IMR-90 (cell line): ENCODE measurements at regions not wholly inside any gene's neighbourhood (a gene's known extent, or its start where the extent isn't known, plus 50 kb on each side); places are given as distances from the start of the nearest gene placed in this dataset.

Experiments
- ATAC-seq: fragments of 200-7000 bp; cut with Tn5 transposase; 2 replicates; pipeline ENCODE4 v1.9.1; 2020; ENCODE audit warnings: low read depth, mild to moderate bottlenecking, moderate library complexity
- BruUV-seq: library from RNA; stranded (reverse); fragments of 400-500 nt; replicated peaks from 2 replicates; lab custom pipeline; 2021; lab: Mats Ljungman, UMichigan
- CTCF ChIA-PET: fragments of 300-600 bp; formaldehyde crosslinking; extraction: SDS; loops from one replicate; lab custom pipeline; 2021; ENCODE audit warnings: antibody characterized with exemption; lab: Yijun Ruan, JAX
- POLR2A ChIA-PET: fragments of 300-600 bp; sonication (Branson Sonifier 250); formaldehyde crosslinking; loops from one replicate; lab custom pipeline; 2022; ENCODE audit warnings: antibody characterized with exemption; ENCODE audit not compliant: unreplicated experiment; lab: Charles Lee
- DNase-seq: peaks from one replicate; pipeline ENCODE4 v3.0.0; 2013
- H2AFZ ChIP-seq: replicated peaks from 2 replicates; pipeline ENCODE3; 2013; ENCODE audit warnings: low read length, mild to moderate bottlenecking; ENCODE audit not compliant: poor library complexity
- H2AK5ac ChIP-seq: 2 replicates; pipeline ENCODE4 v1.6.1; 2013; ENCODE audit warnings: low read depth, low read length, inconsistent platforms
- H2AK9ac ChIP-seq: replicated peaks from 2 replicates; pipeline ENCODE3; 2013; ENCODE audit warnings: mild to moderate bottlenecking, low read depth, low read length, moderate library complexity; ENCODE audit not compliant: poor library complexity
- H2BK120ac ChIP-seq: 2 replicates; pipeline ENCODE4 v1.6.1; 2013; ENCODE audit warnings: low read depth, low read length, inconsistent platforms
- H2BK15ac ChIP-seq: 3 replicates; pipeline ENCODE4 v1.6.1; 2013; ENCODE audit warnings: low read depth, low read length, inconsistent platforms
- H2BK20ac ChIP-seq: 2 replicates; pipeline ENCODE4 v1.6.1; 2013; ENCODE audit warnings: low read depth, mild to moderate bottlenecking, inconsistent platforms, low read length, moderate library complexity
- H2BK5ac ChIP-seq: 2 replicates; pipeline ENCODE4 v1.6.1; 2013; ENCODE audit warnings: mild to moderate bottlenecking, low read depth, low read length, inconsistent platforms; ENCODE audit not compliant: poor library complexity, severe bottlenecking
- H3K14ac ChIP-seq: replicated peaks from 2 replicates; pipeline ENCODE4 v1.6.1; 2013; ENCODE audit warnings: low read depth, low read length, inconsistent platforms
- H3K18ac ChIP-seq: 2 replicates; pipeline ENCODE4 v1.6.1; 2013; ENCODE audit warnings: low read depth, low read length, control low read depth
- H3K23ac ChIP-seq: 2 replicates; pipeline ENCODE4 v1.6.1; 2013; ENCODE audit warnings: low read depth, low read length, inconsistent platforms
- H3K27ac ChIP-seq: 2 replicates; pipeline ENCODE4 v1.5.1; 2013; ENCODE audit warnings: mild to moderate bottlenecking, control low read depth, low read length; ENCODE audit not compliant: insufficient read depth
- H3K27me3 ChIP-seq: 2 replicates; pipeline ENCODE4 v1.6.1; 2013; ENCODE audit warnings: low read length; ENCODE audit not compliant: control insufficient read depth, insufficient read depth
- H3K36me3 ChIP-seq: 2 replicates; pipeline ENCODE4 v1.6.1; 2013; ENCODE audit warnings: low read length, mixed read lengths; ENCODE audit not compliant: control insufficient read depth, insufficient read depth
- H3K4ac ChIP-seq: 2 replicates; pipeline ENCODE4 v1.6.1; 2013; ENCODE audit warnings: low read depth, low read length, inconsistent platforms
- H3K4me1 ChIP-seq: 2 replicates; pipeline ENCODE4 v1.6.1; 2013; ENCODE audit warnings: low read length, mixed read lengths; ENCODE audit not compliant: control insufficient read depth, insufficient read depth
- H3K4me2 ChIP-seq: 2 replicates; pipeline ENCODE4 v1.6.1; 2013; ENCODE audit warnings: low read depth, mild to moderate bottlenecking, control low read depth, low read length, moderate library complexity
- H3K4me3 ChIP-seq: 2 replicates; pipeline ENCODE4 v1.5.1; 2013; ENCODE audit warnings: low read depth, mild to moderate bottlenecking, control low read depth, low read length, moderate library complexity; ENCODE audit not compliant: insufficient read depth
- H3K56ac ChIP-seq: 2 replicates; pipeline ENCODE4 v1.6.1; 2013; ENCODE audit warnings: low read length, inconsistent platforms; ENCODE audit not compliant: insufficient read depth; ENCODE audit errors: extremely low read depth
- H3K79me1 ChIP-seq, 2 experiments: 2 replicates each; pipeline ENCODE4 v1.6.1; 2013; ENCODE audit warnings: low read length in 2 of 2, inconsistent platforms in 1 of 2, low read depth in 1 of 2
- H3K9ac ChIP-seq: 2 replicates; pipeline ENCODE4 v1.6.1; 2013; ENCODE audit warnings: low read depth, low read length, control low read depth
- H3K9me1 ChIP-seq: 2 replicates; pipeline ENCODE4 v1.6.1; 2013; ENCODE audit warnings: low read length, inconsistent platforms; ENCODE audit not compliant: insufficient read depth
- H3K9me3 ChIP-seq: 2 replicates; pipeline ENCODE4 v1.6.1; 2013; ENCODE audit warnings: low read length; ENCODE audit not compliant: control insufficient read depth, insufficient read depth
- H4K20me1 ChIP-seq: 2 replicates; pipeline ENCODE4 v1.6.1; 2013; ENCODE audit warnings: low read length, inconsistent platforms; ENCODE audit not compliant: insufficient read depth
- H4K5ac ChIP-seq: 2 replicates; pipeline ENCODE4 v1.6.1; 2013; ENCODE audit warnings: mild to moderate bottlenecking, low read depth, low read length, control low read depth
- H4K8ac ChIP-seq, 2 experiments: 2 replicates each; pipeline ENCODE4 v1.6.1; 2013; ENCODE audit warnings: low read depth in 2 of 2, low read length in 2 of 2, control low read depth in 1 of 2, inconsistent platforms in 1 of 2
- H4K91ac ChIP-seq: 2 replicates; pipeline ENCODE4 v1.6.1; 2013; ENCODE audit warnings: low read depth, low read length, inconsistent platforms; ENCODE audit not compliant: insufficient read depth
- CEBPB ChIP-seq: IDR thresholded peaks from 2 replicates; pipeline ENCODE4 v1.6.1; 2012; ENCODE audit warnings: low read depth, low read length, improper control_type of control experiment
- CHD1 ChIP-seq: IDR thresholded peaks from 2 replicates; pipeline ENCODE4 v1.6.1; 2012; ENCODE audit warnings: low read depth, low read length, improper control_type of control experiment
- FOS ChIP-seq: fragments of 150-350 bp; IDR thresholded peaks from 2 replicates; pipeline ENCODE4 v1.6.1; 2016; ENCODE audit warnings: low read depth, low read length
- MAFK ChIP-seq: IDR thresholded peaks from 2 replicates; pipeline ENCODE4 v1.6.1; 2012; ENCODE audit warnings: low read depth, low read length, improper control_type of control experiment
- MAZ ChIP-seq: IDR thresholded peaks from 2 replicates; pipeline ENCODE4 v1.6.1; 2012; ENCODE audit warnings: low read depth, mild to moderate bottlenecking, low read length, improper control_type of control experiment, moderate library complexity, borderline replicate concordance
- MXI1 ChIP-seq: IDR thresholded peaks from 2 replicates; pipeline ENCODE4 v1.6.1; 2012; ENCODE audit warnings: low read depth, mild to moderate bottlenecking, low read length, moderate library complexity, borderline replicate concordance
- NFE2L2 ChIP-seq: fragments of 150-350 bp; IDR thresholded peaks from 2 replicates; pipeline ENCODE4 v1.6.1; 2016; ENCODE audit warnings: low read depth, mild to moderate bottlenecking, low read length
- POLR2A ChIP-seq: IDR thresholded peaks from 2 replicates; pipeline ENCODE4 v1.6.1; 2012; ENCODE audit warnings: mild to moderate bottlenecking, low read depth, low read length
- RCOR1 ChIP-seq: IDR thresholded peaks from 2 replicates; pipeline ENCODE4 v1.6.1; 2012; ENCODE audit warnings: mild to moderate bottlenecking, low read length, improper control_type of control experiment; ENCODE audit not compliant: insufficient replicate concordance
- RFX5 ChIP-seq: IDR thresholded peaks from 2 replicates; pipeline ENCODE4 v1.8.0; 2012; ENCODE audit warnings: low read depth, mild to moderate bottlenecking, low read length, moderate library complexity
- SMC3 ChIP-seq: fragments of 150-350 bp; IDR thresholded peaks from 2 replicates; pipeline ENCODE4 v1.6.1; 2016; ENCODE audit warnings: low read depth, mild to moderate bottlenecking, antibody characterized with exemption, low read length, moderate library complexity
- WGBS, 2 experiments: methylation state at CpG; one replicate each; pipeline versions ENCODE4 v1.1.5 to v1.1.7; 2013; ENCODE audit warnings: missing lambda C conversion rate in 2 of 2; ENCODE audit not compliant: insufficient read length in 1 of 2; ENCODE audit errors: extremely low coverage in 2 of 2; 5-methylcytosine and 5-hydroxymethylcytosine counted together
- dilution Hi-C: fragments of 300-500 bp; cut with HindIII; formaldehyde crosslinking; loops from one replicate; pipeline ENCODE4 v1.14.3; 2018; ENCODE audit warnings: low sequenced_read_pairs; ENCODE audit not compliant: unreplicated experiment
- in situ Hi-C: fragments of 300-500 bp; cut with MboI; formaldehyde crosslinking; loops from 3 replicates; pipeline ENCODE4 v1.14.3; 2019; ENCODE audit warnings: low sequenced_read_pairs, inconsistent platforms, mixed read lengths
- intact Hi-C: fragments of 100-400 bp; cut with micrococcal nuclease; formaldehyde crosslinking; loops from 2 replicates; pipeline ENCODE4 v1.10.0; 2022
- TF ChIP-seq, protein P1 (sequence below): conservative IDR thresholded peaks from 2 replicates; pipeline ENCODE4 v1.5.1; 2012; ENCODE audit warnings: mild to moderate bottlenecking, low read depth, low read length, improper control_type of control experiment
- TF ChIP-seq, protein P2 (sequence below): fragments of 150-350 bp; IDR thresholded peaks from 2 replicates; pipeline ENCODE4 v1.6.1; 2017; ENCODE audit warnings: mild to moderate bottlenecking, antibody characterized with exemption, low read length, low read depth
- TF ChIP-seq, protein P3 (sequence below): fragments of 150-350 bp; IDR thresholded peaks from 2 replicates; pipeline ENCODE4 v1.6.1; 2016; ENCODE audit warnings: low read depth, mild to moderate bottlenecking, low read length, moderate library complexity, borderline replicate concordance

DNA sequence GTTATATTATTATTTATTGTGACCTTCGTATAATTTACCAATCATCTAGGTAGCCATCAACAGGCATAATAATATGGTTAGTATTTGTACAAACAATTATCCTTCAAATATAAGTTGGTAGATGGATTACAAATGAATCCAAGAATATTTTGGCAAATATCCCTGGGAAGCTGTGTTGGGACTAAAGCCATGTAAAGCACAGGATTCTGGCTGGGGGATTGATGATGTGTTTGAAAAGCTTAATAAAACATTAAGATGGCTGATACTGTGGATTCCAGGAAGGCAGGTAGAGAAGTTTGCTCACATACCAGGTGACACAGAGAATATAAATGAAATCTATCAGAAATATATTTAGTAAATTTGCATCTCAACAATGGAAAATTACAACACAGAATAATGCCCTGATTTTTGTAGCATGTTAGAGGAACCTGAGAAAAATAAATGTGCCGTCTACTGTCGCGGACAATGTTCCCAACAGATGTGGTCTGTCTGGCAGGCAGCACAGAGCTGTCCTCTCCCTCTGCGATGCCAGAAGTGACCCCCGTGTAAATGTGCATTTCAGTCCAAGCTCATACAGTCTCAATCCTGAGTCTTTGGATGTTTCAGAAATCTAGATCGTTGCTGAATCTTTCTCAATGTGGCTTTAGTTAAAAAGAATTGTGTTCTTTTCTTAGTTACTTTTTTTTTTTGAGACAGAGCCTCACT lies 125.0 kb downstream of the TEX36 start:
- no peak overlapping the region for H2AFZ ChIP-seq
- H2BK120ac ChIP-seq, result no peak overlapping the region
- ATAC-seq (no peak), DNase-seq (no peak)
- no peak overlapping the region for H2AK5ac ChIP-seq
- no peak overlapping the region for H2AK9ac ChIP-seq
- dilution Hi-C loops (no loop called here), in situ Hi-C loops (no loop called here), intact Hi-C loops (no loop called here)
- no peak overlapping the region for H3K56ac ChIP-seq
- H4K5ac ChIP-seq, result no peak overlapping the region
- no peak overlapping the region for H2BK5ac ChIP-seq
- no peak overlapping the region for H4K8ac ChIP-seq
- TF ChIP-seq, protein P1, sequence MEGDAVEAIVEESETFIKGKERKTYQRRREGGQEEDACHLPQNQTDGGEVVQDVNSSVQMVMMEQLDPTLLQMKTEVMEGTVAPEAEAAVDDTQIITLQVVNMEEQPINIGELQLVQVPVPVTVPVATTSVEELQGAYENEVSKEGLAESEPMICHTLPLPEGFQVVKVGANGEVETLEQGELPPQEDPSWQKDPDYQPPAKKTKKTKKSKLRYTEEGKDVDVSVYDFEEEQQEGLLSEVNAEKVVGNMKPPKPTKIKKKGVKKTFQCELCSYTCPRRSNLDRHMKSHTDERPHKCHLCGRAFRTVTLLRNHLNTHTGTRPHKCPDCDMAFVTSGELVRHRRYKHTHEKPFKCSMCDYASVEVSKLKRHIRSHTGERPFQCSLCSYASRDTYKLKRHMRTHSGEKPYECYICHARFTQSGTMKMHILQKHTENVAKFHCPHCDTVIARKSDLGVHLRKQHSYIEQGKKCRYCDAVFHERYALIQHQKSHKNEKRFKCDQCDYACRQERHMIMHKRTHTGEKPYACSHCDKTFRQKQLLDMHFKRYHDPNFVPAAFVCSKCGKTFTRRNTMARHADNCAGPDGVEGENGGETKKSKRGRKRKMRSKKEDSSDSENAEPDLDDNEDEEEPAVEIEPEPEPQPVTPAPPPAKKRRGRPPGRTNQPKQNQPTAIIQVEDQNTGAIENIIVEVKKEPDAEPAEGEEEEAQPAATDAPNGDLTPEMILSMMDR, result no peak
- TF ChIP-seq CEBPB, result no peak
- TF ChIP-seq, protein P2, sequence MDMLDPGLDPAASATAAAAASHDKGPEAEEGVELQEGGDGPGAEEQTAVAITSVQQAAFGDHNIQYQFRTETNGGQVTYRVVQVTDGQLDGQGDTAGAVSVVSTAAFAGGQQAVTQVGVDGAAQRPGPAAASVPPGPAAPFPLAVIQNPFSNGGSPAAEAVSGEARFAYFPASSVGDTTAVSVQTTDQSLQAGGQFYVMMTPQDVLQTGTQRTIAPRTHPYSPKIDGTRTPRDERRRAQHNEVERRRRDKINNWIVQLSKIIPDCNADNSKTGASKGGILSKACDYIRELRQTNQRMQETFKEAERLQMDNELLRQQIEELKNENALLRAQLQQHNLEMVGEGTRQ, result no peak
- TF ChIP-seq FOS, result no peak
- TF ChIP-seq MAZ, result no peak
- TF ChIP-seq POLR2A, result no peak
- no peak for TF ChIP-seq SMC3
- no peak for TF ChIP-seq RFX5
- TF ChIP-seq RCOR1, result no peak
- TF ChIP-seq NFE2L2, result no peak
- no peak for TF ChIP-seq MAFK
- no peak for TF ChIP-seq MXI1
- TF ChIP-seq, protein P3, sequence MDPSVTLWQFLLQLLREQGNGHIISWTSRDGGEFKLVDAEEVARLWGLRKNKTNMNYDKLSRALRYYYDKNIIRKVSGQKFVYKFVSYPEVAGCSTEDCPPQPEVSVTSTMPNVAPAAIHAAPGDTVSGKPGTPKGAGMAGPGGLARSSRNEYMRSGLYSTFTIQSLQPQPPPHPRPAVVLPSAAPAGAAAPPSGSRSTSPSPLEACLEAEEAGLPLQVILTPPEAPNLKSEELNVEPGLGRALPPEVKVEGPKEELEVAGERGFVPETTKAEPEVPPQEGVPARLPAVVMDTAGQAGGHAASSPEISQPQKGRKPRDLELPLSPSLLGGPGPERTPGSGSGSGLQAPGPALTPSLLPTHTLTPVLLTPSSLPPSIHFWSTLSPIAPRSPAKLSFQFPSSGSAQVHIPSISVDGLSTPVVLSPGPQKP, result no peak
- TF ChIP-seq CHD1, result no peak
- no TSS peak for BruUV-seq
- no peak overlapping the region for H3K4me3 ChIP-seq
- no CpG with 5 or more reads among the region's 7 CpGs for WGBS, 2 experiments
- no peak overlapping the region for H3K9ac ChIP-seq
- no peak overlapping the region for H3K27ac ChIP-seq
- no peak overlapping the region for H4K91ac ChIP-seq
- no peaks in the 10 kb centered on the region for H3K4me1 ChIP-seq
- no peak overlapping the region for H3K4me2 ChIP-seq
- H4K20me1 ChIP-seq, result no peaks in the 10 kb centered on the region
- no peak overlapping the region for H3K4ac ChIP-seq
- H3K14ac ChIP-seq, result no peak overlapping the region
- H3K9me1 ChIP-seq, result no peaks in the 10 kb centered on the region
- H3K18ac ChIP-seq, result no peak overlapping the region
- H2BK20ac ChIP-seq, result no peak overlapping the region
- CTCF ChIA-PET, result interaction anchor here (0.7 kb wide), 1 partner anchor 10 kb away, joined by 4 read pairs; no protein-coding TSS in a partner anchor
- POLR2A ChIA-PET, result no interaction called here
- no peak overlapping the region for H2BK15ac ChIP-seq
- no peaks in the 10 kb centered on the region for H3K9me3 ChIP-seq
- H3K79me1 ChIP-seq, result no peaks in the 10 kb centered on the region
- no peaks in the 10 kb centered on the region for H3K36me3 ChIP-seq
- no peak overlapping the region for H3K23ac ChIP-seq
- no peaks in the 10 kb centered on the region for H3K27me3 ChIP-seq
